ENCODE measurements at regions not wholly inside any gene's neighbourhood (a gene's known extent, or its start where the extent isn't known, plus 50 kb on each side); places are given as distances from the start of the nearest gene placed in this dataset.
A peak's percentile ranks its signal among the peaks of the same experiment; 100 is the strongest.

DNA sequence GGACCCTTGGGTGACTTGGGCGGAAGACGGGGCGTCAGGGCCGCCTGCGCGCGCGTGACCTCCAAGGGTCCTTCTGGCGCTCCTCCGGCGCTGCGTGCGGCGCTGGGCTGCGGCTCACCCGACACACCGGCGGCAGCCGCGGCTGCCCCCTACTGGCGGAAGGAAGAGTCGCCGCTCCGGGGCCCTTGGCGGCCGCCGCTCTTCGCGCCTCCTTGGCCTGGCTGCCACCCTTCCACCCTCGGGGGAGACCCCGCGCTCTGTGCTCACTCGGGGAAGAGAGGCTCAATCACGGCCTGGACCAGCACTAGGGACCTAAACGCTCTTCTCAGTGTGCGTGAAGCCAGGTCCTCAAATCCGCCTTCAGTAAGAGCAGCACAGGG is 89.7 kb downstream of the DMRTA2 start:
- H3K36me3 Mint-ChIP-seq (ENCODE audit: low read depth), result no peaks in the 10 kb centered on the region
- Histone ChIP-seq H3F3A (replicated peaks; ENCODE audit: low read depth) (no peaks in the 10 kb centered on the region; the same call in 1 of the 2 replicates), H3K79me2 (replicated peaks; ENCODE audit: insufficient read depth) (no peaks in the 10 kb centered on the region), H3K4me3 (peak overlapping the region; percentile 70), H3K27me3 (ENCODE audit: insufficient read depth) (peaks cover 35% of the 10 kb centered on the region), H3K4me1 (ENCODE audit: insufficient read depth) (no peaks in the 10 kb centered on the region), H3K36me3 (ENCODE audit: insufficient read depth) (no peaks in the 10 kb centered on the region), H3K4me2 (peak overlapping the region; percentile 89), H4K20me1 (replicated peaks; ENCODE audit: insufficient read depth) (no peaks in the 10 kb centered on the region), H2AFZ (peak overlapping the region; percentile 99), H3K27ac (ENCODE audit: low read depth) (no peak overlapping the region), H3K9me2 (ENCODE audit: insufficient read depth) (no peaks in the 10 kb centered on the region)
- peaks cover 17% of the 10 kb centered on the region; the same call in 2 of the 3 replicates for H3K4me1 Mint-ChIP-seq
- TF ChIP-seq EZH2 (IDR thresholded peaks at IDR 0.05; ENCODE audit: low read depth, unreplicated experiment) (no peak), ZNF114 (CRISPR knock-in tag; IDR thresholded peaks at IDR 0.05) (no peak), CREB1 (CRISPR knock-in tag; IDR thresholded peaks at IDR 0.05; ENCODE audit: low read depth) (no peak), EZH2phosphoT487 (IDR thresholded peaks at IDR 0.05; ENCODE audit: unreplicated experiment) (no peak)
- TF ChIP-seq, protein P1, sequence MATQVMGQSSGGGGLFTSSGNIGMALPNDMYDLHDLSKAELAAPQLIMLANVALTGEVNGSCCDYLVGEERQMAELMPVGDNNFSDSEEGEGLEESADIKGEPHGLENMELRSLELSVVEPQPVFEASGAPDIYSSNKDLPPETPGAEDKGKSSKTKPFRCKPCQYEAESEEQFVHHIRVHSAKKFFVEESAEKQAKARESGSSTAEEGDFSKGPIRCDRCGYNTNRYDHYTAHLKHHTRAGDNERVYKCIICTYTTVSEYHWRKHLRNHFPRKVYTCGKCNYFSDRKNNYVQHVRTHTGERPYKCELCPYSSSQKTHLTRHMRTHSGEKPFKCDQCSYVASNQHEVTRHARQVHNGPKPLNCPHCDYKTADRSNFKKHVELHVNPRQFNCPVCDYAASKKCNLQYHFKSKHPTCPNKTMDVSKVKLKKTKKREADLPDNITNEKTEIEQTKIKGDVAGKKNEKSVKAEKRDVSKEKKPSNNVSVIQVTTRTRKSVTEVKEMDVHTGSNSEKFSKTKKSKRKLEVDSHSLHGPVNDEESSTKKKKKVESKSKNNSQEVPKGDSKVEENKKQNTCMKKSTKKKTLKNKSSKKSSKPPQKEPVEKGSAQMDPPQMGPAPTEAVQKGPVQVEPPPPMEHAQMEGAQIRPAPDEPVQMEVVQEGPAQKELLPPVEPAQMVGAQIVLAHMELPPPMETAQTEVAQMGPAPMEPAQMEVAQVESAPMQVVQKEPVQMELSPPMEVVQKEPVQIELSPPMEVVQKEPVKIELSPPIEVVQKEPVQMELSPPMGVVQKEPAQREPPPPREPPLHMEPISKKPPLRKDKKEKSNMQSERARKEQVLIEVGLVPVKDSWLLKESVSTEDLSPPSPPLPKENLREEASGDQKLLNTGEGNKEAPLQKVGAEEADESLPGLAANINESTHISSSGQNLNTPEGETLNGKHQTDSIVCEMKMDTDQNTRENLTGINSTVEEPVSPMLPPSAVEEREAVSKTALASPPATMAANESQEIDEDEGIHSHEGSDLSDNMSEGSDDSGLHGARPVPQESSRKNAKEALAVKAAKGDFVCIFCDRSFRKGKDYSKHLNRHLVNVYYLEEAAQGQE (IDR thresholded peaks at IDR 0.05; ENCODE audit: unreplicated experiment), result no peak
- TF ChIP-seq, protein P2, sequence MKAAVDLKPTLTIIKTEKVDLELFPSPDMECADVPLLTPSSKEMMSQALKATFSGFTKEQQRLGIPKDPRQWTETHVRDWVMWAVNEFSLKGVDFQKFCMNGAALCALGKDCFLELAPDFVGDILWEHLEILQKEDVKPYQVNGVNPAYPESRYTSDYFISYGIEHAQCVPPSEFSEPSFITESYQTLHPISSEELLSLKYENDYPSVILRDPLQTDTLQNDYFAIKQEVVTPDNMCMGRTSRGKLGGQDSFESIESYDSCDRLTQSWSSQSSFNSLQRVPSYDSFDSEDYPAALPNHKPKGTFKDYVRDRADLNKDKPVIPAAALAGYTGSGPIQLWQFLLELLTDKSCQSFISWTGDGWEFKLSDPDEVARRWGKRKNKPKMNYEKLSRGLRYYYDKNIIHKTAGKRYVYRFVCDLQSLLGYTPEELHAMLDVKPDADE (IDR thresholded peaks at IDR 0.05), result no peak
- TF ChIP-seq, protein P3, sequence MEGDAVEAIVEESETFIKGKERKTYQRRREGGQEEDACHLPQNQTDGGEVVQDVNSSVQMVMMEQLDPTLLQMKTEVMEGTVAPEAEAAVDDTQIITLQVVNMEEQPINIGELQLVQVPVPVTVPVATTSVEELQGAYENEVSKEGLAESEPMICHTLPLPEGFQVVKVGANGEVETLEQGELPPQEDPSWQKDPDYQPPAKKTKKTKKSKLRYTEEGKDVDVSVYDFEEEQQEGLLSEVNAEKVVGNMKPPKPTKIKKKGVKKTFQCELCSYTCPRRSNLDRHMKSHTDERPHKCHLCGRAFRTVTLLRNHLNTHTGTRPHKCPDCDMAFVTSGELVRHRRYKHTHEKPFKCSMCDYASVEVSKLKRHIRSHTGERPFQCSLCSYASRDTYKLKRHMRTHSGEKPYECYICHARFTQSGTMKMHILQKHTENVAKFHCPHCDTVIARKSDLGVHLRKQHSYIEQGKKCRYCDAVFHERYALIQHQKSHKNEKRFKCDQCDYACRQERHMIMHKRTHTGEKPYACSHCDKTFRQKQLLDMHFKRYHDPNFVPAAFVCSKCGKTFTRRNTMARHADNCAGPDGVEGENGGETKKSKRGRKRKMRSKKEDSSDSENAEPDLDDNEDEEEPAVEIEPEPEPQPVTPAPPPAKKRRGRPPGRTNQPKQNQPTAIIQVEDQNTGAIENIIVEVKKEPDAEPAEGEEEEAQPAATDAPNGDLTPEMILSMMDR (conservative IDR thresholded peaks at IDR 0.05; ENCODE audit: low read depth in 2 of 2), result peak; percentile 48 to 83
- TF ChIP-seq, protein P4, sequence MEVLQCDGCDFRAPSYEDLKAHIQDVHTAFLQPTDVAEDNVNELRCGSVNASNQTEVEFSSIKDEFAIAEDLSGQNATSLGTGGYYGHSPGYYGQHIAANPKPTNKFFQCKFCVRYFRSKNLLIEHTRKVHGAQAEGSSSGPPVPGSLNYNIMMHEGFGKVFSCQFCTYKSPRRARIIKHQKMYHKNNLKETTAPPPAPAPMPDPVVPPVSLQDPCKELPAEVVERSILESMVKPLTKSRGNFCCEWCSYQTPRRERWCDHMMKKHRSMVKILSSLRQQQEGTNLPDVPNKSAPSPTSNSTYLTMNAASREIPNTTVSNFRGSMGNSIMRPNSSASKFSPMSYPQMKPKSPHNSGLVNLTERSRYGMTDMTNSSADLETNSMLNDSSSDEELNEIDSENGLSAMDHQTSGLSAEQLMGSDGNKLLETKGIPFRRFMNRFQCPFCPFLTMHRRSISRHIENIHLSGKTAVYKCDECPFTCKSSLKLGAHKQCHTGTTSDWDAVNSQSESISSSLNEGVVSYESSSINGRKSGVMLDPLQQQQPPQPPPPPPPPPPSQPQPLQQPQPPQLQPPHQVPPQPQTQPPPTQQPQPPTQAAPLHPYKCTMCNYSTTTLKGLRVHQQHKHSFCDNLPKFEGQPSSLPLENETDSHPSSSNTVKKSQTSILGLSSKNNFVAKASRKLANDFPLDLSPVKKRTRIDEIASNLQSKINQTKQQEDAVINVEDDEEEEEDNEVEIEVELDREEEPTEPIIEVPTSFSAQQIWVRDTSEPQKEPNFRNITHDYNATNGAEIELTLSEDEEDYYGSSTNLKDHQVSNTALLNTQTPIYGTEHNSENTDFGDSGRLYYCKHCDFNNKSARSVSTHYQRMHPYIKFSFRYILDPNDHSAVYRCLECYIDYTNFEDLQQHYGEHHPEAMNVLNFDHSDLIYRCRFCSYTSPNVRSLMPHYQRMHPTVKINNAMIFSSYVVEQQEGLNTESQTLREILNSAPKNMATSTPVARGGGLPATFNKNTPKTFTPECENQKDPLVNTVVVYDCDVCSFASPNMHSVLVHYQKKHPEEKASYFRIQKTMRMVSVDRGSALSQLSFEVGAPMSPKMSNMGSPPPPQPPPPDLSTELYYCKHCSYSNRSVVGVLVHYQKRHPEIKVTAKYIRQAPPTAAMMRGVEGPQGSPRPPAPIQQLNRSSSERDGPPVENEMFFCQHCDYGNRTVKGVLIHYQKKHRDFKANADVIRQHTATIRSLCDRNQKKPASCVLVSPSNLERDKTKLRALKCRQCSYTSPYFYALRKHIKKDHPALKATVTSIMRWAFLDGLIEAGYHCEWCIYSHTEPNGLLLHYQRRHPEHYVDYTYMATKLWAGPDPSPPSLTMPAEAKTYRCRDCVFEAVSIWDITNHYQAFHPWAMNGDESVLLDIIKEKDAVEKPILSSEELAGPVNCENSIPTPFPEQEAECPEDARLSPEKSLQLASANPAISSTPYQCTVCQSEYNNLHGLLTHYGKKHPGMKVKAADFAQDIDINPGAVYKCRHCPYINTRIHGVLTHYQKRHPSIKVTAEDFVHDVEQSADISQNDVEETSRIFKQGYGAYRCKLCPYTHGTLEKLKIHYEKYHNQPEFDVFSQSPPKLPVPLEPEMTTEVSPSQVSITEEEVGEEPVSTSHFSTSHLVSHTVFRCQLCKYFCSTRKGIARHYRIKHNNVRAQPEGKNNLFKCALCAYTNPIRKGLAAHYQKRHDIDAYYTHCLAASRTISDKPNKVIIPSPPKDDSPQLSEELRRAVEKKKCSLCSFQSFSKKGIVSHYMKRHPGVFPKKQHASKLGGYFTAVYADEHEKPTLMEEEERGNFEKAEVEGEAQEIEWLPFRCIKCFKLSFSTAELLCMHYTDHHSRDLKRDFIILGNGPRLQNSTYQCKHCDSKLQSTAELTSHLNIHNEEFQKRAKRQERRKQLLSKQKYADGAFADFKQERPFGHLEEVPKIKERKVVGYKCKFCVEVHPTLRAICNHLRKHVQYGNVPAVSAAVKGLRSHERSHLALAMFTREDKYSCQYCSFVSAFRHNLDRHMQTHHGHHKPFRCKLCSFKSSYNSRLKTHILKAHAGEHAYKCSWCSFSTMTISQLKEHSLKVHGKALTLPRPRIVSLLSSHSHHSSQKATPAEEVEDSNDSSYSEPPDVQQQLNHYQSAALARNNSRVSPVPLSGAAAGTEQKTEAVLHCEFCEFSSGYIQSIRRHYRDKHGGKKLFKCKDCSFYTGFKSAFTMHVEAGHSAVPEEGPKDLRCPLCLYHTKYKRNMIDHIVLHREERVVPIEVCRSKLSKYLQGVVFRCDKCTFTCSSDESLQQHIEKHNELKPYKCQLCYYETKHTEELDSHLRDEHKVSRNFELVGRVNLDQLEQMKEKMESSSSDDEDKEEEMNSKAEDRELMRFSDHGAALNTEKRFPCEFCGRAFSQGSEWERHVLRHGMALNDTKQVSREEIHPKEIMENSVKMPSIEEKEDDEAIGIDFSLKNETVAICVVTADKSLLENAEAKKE (CRISPR knock-in tag; IDR thresholded peaks at IDR 0.05), result no peak
- no peaks in the 10 kb centered on the region; the same call in 2 of the 3 replicates for H3K9me3 Mint-ChIP-seq
- peak; percentile 83 for ATAC-seq
- H3K27me3 Mint-ChIP-seq (ENCODE audit: insufficient read depth, low read depth, poor library complexity), result peaks cover 25% of the 10 kb centered on the region
- peak overlapping the region; percentile 66 for H3K4me3 Mint-ChIP-seq
- H3K27ac Mint-ChIP-seq, result no peak overlapping the region
- DNase-seq (ENCODE audit: low spot score), result peak; percentile 78

Measured in GM23338 (cell line).